IPS-18a (cell line): ENCODE measurements at regions not wholly inside any gene's neighbourhood (a gene's known extent, or its start where the extent isn't known, plus 50 kb on each side); places are given as distances from the start of the nearest gene placed in this dataset.

Experiments used
- H3K27ac ChIP-seq: one replicate; pipeline ENCODE4 v1.5.1; 2013; ENCODE audit warnings: low read length
- H3K27me3 ChIP-seq: one replicate; pipeline ENCODE4 v1.6.1; 2013; ENCODE audit warnings: mild to moderate bottlenecking, low read length; ENCODE audit not compliant: control insufficient read depth, insufficient read depth
- H3K36me3 ChIP-seq: one replicate; pipeline ENCODE4 v1.6.1; 2013; ENCODE audit warnings: low read depth, low read length; ENCODE audit not compliant: control insufficient read depth
- H3K4me1 ChIP-seq: one replicate; pipeline ENCODE4 v1.6.1; 2013; ENCODE audit warnings: low read depth, low read length; ENCODE audit not compliant: control insufficient read depth
- H3K4me3 ChIP-seq: one replicate; pipeline ENCODE4 v1.5.1; 2013; ENCODE audit warnings: low read length
- H3K9ac ChIP-seq: one replicate; pipeline ENCODE4 v1.6.1; 2013; ENCODE audit warnings: mild to moderate bottlenecking, low read length, moderate library complexity
- H3K9me3 ChIP-seq: one replicate; pipeline ENCODE4 v1.6.1; 2013; ENCODE audit warnings: low read depth, low read length; ENCODE audit not compliant: control insufficient read depth

DNA sequence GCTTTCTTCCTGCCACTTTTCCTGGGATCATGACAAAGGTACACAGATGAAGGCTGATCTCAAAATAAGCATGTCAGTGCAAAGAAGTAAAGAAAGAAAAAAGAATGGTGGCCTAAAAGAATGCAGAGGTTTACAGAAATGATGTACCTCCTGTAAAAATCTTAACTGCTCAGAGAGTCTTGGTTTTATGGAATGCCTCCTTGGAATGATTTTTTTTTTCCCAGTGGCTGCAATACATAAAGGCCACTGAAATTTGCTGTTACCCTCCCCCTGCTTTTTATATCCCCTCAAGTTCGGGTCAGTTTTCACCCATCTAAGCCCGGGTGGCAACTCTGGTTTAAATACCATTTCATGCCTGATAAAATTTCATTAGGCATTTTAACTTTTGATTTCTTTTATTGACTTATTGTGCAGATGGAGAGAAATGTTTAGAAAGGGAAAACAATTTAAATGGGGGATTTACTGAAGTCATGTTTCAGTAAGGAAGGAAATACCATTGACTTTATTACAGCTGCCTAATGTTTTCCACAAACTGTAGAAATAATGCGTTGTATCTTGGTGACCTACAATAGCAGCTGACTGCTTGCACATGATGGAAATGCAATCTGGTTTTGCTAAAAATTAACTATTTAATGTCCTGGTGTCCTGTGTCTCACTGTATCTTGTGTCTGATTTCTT is 102.5 kb downstream of the SAMD9 start:
- no peak overlapping the region for H3K9ac ChIP-seq
- H3K27me3 ChIP-seq = no peaks in the 10 kb centered on the region
- H3K9me3 ChIP-seq = no peaks in the 10 kb centered on the region
- no peak overlapping the region for H3K4me3 ChIP-seq
- no peak overlapping the region for H3K27ac ChIP-seq
- H3K4me1 ChIP-seq = peaks cover 5% of the 10 kb centered on the region
- H3K36me3 ChIP-seq = no peaks in the 10 kb centered on the region

DNA sequence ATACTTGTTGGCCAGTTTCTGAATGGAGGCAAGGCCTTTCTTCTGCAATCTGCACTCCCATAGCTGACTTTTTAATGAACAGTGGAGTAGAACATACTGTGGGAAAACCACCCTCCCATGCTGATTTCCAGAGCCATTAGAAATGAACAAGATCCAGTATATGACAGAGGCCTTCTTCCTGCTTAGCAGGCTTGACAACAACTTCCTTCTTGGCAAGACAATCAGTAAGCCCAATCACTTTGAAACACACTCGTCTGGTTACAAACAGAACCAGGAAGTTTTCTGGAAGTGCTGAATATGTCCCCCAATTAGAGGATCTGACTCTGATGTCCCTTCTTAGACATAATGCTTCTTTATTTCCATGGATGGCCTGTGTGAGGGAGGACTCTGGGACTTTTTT is 103.4 kb downstream of the SAMD9 start:
- Histone ChIP-seq H3K4me1 (peaks cover 5% of the 10 kb centered on the region), H3K9ac (no peak overlapping the region), H3K27me3 (no peaks in the 10 kb centered on the region), H3K9me3 (no peaks in the 10 kb centered on the region), H3K36me3 (no peaks in the 10 kb centered on the region), H3K4me3 (no peak overlapping the region), H3K27ac (no peak overlapping the region)

DNA sequence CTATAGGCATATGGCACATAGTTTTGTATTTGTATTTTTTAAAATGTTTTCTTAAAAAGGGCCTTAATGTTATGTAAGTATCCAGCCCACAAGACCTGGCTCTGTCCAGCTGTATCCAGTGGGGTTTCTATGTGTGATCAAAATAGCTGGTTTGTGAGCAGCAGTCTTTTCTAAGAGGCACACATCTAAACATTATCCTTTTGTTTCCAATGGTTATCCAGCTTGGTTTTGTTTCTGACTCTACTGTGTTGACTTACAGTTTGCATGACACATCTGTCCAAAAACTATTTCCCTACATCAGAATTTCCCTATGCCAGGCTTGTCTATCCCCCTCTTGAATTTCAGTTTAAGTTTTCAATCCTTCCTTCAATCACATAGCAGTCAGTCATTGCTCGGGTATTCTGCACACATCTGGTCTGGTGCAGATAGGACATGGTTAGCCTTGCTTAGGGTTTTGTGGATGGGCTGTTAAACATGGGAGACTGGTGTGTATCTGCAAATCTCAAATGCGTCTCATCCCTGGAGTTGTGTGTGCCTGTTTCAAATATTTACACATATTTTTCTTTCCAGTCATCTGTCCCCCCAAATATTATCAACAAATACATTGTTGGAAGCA is 104.2 kb downstream of the SAMD9 start:
- no peaks in the 10 kb centered on the region for H3K27me3 ChIP-seq
- no peak overlapping the region for H3K4me3 ChIP-seq
- no peaks in the 10 kb centered on the region for H3K36me3 ChIP-seq
- H3K4me1 ChIP-seq = peaks cover 5% of the 10 kb centered on the region
- no peak overlapping the region for H3K9ac ChIP-seq
- no peak overlapping the region for H3K27ac ChIP-seq
- H3K9me3 ChIP-seq = no peaks in the 10 kb centered on the region

DNA sequence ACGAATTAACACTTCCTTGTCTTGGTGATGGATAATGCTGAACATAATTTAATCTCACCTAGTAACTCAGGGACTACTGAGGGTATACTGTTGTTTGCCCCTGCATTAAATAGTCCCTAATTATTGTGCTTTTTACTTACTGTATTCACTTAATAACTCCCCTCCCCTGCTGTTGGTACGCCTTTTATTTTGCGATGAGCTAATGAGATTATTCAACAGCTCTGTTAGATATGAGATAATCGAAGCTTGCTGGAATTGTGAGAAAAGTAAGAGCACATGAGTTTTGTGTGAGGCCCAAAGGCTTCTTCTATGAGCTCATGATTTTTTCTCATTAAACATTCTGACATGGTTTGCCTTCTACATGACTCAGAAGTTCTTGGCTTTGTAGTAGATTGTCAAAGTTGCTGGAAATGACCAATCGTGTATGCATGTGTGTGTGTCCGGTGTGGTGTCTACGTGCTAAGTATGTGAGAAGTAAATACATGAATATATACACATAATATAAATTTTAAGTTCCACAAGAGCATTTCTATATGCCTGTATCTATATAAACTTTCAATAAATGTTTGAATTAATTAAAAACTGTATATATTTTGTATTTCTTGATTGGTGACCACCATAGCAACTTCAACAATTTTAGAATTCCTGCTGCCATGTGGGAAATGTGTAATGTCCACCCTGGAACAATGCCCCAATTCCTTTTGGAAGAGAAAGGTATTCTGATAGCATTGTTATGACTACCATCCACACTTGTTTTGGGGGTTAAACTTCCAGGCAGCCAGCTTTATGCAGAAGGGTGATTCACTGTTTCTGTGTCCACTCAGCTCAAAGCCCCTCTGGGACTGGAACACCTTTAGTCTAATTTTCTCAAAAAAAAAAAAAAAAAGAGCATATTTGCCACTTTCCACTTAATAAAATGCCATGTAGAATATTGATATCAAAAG is 106.2 kb downstream of the SAMD9 start:
- H3K27me3 ChIP-seq = no peaks in the 10 kb centered on the region
- H3K36me3 ChIP-seq = no peaks in the 10 kb centered on the region
- H3K4me3 ChIP-seq = no peak overlapping the region
- no peaks in the 10 kb centered on the region for H3K9me3 ChIP-seq
- H3K27ac ChIP-seq = no peak overlapping the region
- H3K9ac ChIP-seq = no peak overlapping the region
- peaks cover 5% of the 10 kb centered on the region for H3K4me1 ChIP-seq

DNA sequence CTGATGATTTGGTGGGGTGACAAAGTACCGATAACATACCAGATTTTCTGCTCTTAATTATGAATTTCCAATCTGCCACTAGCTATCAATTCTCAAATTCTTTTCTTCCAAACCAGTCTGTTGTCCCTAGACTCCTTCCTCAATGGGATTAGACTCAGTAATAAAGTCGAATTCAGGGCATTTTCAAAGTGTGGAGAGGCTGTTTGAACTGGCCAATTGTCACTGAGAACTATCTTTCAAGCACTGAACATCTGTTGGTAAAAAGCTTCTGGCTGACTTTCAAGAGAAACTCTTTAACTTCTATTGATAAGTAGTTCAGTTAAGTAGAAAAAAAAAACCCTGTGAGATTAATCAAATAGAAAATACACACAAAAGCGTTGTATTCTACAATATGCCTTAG is 108.9 kb downstream of the SAMD9 start:
- Histone ChIP-seq H3K27me3 (no peaks in the 10 kb centered on the region), H3K9ac (no peak overlapping the region), H3K9me3 (no peaks in the 10 kb centered on the region), H3K4me1 (no peaks in the 10 kb centered on the region), H3K36me3 (no peaks in the 10 kb centered on the region), H3K27ac (no peak overlapping the region), H3K4me3 (no peak overlapping the region)

DNA sequence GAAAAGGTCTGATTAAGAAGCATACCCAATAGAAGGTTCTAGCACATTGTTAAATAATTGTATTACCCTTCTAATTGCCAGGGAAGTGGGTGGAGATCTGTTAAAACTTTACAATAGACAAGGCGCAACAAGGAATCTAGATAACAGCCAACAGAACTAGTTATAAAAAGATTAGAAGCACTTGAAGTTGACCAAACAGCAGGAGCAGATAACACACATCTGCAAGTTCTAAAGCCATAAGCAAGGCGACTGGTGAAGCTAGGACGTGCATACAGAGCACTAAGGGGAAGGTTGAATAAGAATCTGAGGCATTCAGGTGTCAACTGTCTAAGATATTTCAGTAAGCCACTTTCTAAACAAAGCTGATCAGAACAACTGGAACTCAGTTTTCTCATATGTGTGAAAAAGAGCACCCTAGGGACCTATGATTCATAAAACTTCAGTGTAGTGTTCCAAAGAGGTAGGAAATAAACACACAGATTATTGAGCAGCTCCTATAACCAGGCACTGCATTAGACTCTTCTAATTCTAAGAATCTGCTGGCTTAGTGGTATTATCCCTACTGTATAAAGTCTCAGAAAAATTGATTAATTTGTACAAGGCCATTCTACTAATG is 111.2 kb downstream of the SAMD9 start:
- Histone ChIP-seq H3K9me3 (no peaks in the 10 kb centered on the region), H3K27ac (no peak overlapping the region), H3K4me3 (no peak overlapping the region), H3K27me3 (no peaks in the 10 kb centered on the region), H3K36me3 (no peaks in the 10 kb centered on the region), H3K9ac (no peak overlapping the region), H3K4me1 (no peaks in the 10 kb centered on the region)

DNA sequence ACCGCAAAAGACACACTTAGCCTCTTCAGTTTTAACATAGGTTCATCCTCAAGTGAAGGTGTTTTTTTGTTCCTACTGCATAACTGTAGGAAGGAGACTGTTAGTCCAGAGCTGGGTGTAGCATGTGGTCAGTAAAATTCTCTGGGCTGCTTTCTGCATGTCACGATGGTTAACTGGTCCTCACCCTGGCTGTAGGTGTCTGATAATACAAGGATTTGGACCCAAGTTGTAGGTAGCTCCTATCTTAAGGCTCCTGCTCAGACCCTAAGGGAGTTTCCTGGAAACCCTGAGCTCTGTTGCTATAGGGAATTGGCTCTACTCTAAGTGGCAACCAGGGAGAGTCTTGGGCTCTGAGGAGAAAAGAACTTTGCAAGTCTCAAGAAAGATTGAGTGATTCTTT is 112.9 kb downstream of the SAMD9 start:
- no peak overlapping the region for H3K27ac ChIP-seq
- no peak overlapping the region for H3K4me3 ChIP-seq
- H3K27me3 ChIP-seq = no peaks in the 10 kb centered on the region
- no peaks in the 10 kb centered on the region for H3K4me1 ChIP-seq
- H3K9me3 ChIP-seq = no peaks in the 10 kb centered on the region
- H3K9ac ChIP-seq = no peak overlapping the region
- H3K36me3 ChIP-seq = no peaks in the 10 kb centered on the region

DNA sequence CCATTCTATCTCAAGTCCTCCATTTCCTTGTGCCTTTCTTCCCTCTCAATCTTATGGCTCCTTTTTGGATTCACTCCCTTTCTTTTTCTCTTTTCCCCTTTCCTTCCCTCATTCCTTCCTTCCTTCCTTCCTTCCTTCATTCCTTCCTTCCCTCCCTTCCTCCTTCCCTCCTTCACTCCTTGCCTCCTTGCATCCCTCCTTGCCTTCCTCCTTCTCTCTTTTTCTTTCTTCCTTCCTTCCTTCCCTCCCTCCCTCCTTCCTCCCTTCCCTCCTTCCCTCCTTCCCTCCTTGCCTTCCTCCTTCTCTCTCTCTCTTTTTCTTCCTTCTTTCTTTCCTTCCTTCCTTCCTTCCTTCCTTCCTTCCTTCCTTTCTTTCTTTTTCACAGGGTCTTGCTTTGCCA is 120.1 kb downstream of the SAMD9 start:
- Histone ChIP-seq H3K9ac (no peak overlapping the region), H3K4me3 (no peak overlapping the region), H3K9me3 (no peaks in the 10 kb centered on the region), H3K27me3 (no peaks in the 10 kb centered on the region), H3K36me3 (no peaks in the 10 kb centered on the region), H3K4me1 (peaks cover 2% of the 10 kb centered on the region), H3K27ac (no peak overlapping the region)

DNA sequence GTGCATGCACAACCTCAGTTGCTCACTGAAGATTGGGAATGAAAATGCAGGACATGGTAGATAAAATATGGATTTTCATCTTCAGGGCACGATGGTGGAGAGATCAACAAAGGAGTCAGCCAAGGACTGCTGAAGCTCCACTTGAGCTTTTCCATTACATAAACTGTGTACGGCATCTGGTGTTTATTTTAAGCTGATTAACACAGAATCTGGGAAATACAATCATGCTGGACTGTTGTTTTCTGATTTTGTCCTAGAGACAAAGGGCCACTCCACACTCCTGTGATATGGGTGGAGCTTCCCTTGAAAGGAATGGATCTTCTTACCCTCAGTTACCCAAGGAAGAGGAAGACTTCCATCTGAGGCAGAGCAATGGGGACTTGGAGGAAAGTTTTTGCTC is 120.6 kb downstream of the SAMD9 start:
- Histone ChIP-seq H3K27me3 (no peaks in the 10 kb centered on the region), H3K9ac (no peak overlapping the region), H3K9me3 (no peaks in the 10 kb centered on the region), H3K4me1 (peaks cover 8% of the 10 kb centered on the region), H3K36me3 (no peaks in the 10 kb centered on the region), H3K27ac (no peak overlapping the region), H3K4me3 (no peak overlapping the region)

DNA sequence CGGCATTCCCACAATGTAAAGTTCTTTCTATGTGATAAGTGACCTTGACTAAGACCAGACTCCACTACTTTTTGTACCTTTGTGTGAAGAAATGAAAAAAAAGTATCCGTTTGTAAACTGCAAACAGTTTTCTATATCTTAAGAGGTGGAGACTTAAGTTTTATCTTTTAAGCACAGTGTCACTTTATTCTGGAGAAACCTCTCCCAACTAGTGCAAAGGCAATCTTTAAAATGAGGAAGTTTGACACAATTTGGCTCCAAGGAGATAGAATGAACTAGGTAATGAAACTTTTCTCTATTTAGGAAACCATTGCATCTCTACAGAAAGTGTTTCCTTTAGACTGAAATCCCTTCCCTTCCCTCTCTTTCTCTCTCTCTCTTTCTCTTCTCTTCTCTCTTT is 122.9 kb downstream of the SAMD9 start:
- Histone ChIP-seq H3K36me3 (no peaks in the 10 kb centered on the region), H3K27ac (no peak overlapping the region), H3K27me3 (no peaks in the 10 kb centered on the region), H3K4me3 (no peak overlapping the region), H3K4me1 (peaks cover 10% of the 10 kb centered on the region), H3K9ac (no peak overlapping the region), H3K9me3 (no peaks in the 10 kb centered on the region)

DNA sequence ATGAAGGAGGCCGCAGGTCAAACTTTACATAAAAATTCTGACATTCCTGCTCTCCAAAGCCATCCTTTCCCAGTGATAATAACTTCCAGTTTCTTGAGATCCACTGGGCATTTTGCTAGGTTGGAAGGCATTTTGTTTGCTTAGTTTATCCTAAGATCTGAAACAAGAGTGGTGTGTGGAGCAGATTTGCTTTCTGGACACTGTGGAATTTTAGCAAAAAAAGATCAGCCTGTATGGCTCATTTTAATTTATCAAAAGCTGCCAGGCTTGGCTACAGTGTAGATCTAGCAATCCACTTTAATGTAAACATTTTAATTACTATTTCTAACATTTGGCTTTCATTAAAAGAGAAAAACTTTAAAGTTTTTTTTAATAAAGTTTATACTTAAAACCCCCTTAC is 124.8 kb downstream of the SAMD9 start:
- Histone ChIP-seq H3K4me1 (peaks cover 10% of the 10 kb centered on the region), H3K36me3 (no peaks in the 10 kb centered on the region), H3K9me3 (no peaks in the 10 kb centered on the region), H3K27me3 (no peaks in the 10 kb centered on the region), H3K9ac (no peak overlapping the region), H3K4me3 (no peak overlapping the region), H3K27ac (no peak overlapping the region)
